ENCODE measurements at regions not wholly inside any gene's neighbourhood (a gene's known extent, or its start where the extent isn't known, plus 50 kb on each side); places are given as distances from the start of the nearest gene placed in this dataset.

DNA sequence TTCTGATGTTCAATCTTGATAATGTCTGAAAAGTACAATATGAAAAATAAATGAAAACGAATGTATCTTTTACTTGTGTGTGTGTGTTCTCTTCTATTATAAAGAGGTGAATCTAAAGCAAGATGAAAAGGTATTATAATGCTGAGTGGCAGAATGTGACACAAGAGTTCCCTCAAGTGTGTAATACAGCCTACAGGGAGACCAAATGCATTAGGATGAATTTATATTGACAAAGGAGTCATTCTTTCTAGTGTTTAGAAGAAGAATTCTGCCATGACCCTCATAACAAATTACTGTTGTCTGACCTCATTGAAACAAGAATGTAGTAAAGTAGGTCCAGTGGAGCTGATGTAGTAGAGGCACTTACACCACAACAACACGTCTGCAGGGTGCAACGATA is 1119.0 kb upstream of the CDH10 start:
- H4K20me1 ChIP-seq (replicated peaks in 1 of 2; ENCODE audit: control insufficient read depth in 1 of 2, insufficient read depth in 2 of 2, low read length in 2 of 2), result no peaks in the 10 kb centered on the region
- H3K14ac ChIP-seq (ENCODE audit: insufficient read length), result no peak overlapping the region
- H3K23ac ChIP-seq (ENCODE audit: insufficient read length), result no peak overlapping the region
- H2AFZ ChIP-seq (ENCODE audit: low read length), result no peak overlapping the region
- no peak overlapping the region for H2BK15ac ChIP-seq (ENCODE audit: low read length)
- no peak overlapping the region for H3K4me2 ChIP-seq (ENCODE audit: insufficient read depth in 1 of 2, low read depth in 2 of 2, low read length in 2 of 2)
- CTCF ChIA-PET (ENCODE audit: partially characterized antibody), result no interaction called here
- H3K4me3 ChIP-seq (ENCODE audit: extremely low read depth in 1 of 4, insufficient read depth in 2 of 4, low read depth in 3 of 4, low read length in 4 of 4), result no peak overlapping the region
- no peak overlapping the region for H3K27ac ChIP-seq (ENCODE audit: low read depth, low read length)
- H3K18ac ChIP-seq (ENCODE audit: extremely low read depth, low read length), result no peak overlapping the region
- H4K5ac ChIP-seq (ENCODE audit: insufficient read length, low read depth, low read length), result no peak overlapping the region
- H3K27me3 ChIP-seq (replicated peaks in 1 of 4; ENCODE audit: control insufficient read depth in 3 of 4, extremely low read depth in 1 of 4, insufficient read depth in 3 of 4, low read length in 3 of 4), result no peaks in the 10 kb centered on the region
- no peak overlapping the region for H2BK5ac ChIP-seq (ENCODE audit: low read depth, low read length)
- H3K9me3 ChIP-seq (ENCODE audit: insufficient read depth in 2 of 2, low read depth in 1 of 2, low read length in 1 of 2), result peaks cover 3% of the 10 kb centered on the region in 2 experiments; a peak in 2 of 4 replicates
- POLR2A ChIA-PET (ENCODE audit: partially characterized antibody), result no interaction called here
- no peak overlapping the region for H4K91ac ChIP-seq (replicated peaks; ENCODE audit: insufficient read length, low read length)
- no peaks in the 10 kb centered on the region for H3K23me2 ChIP-seq (ENCODE audit: low read depth, low read length)
- no peak overlapping the region for H2BK120ac ChIP-seq (replicated peaks; ENCODE audit: low read depth, low read length)
- no peaks in the 10 kb centered on the region for H3K79me1 ChIP-seq (ENCODE audit: low read depth, low read length)
- H3K4me1 ChIP-seq (replicated peaks in 1 of 4; ENCODE audit: control insufficient read depth in 3 of 4, insufficient read depth in 4 of 4, low read length in 3 of 4), result no peaks in the 10 kb centered on the region
- no peak overlapping the region for H3K9ac ChIP-seq (replicated peaks in 1 of 4; ENCODE audit: extremely low read depth in 1 of 4, low read depth in 3 of 4, low read length in 3 of 4)
- no peak overlapping the region for H2AK5ac ChIP-seq (ENCODE audit: low read depth, low read length)
- no peaks in the 10 kb centered on the region for H3K79me2 ChIP-seq (ENCODE audit: control insufficient read depth in 1 of 2, insufficient read depth in 2 of 2, low read length in 2 of 2)
- DNase-seq (ENCODE audit: low read depth in 1 of 2, low spot score in 2 of 2) (no peak), FAIRE-seq (no peak)
- no peak overlapping the region for H2BK12ac ChIP-seq (ENCODE audit: low read depth, low read length)
- no peaks in the 10 kb centered on the region for H3K36me3 ChIP-seq (ENCODE audit: control insufficient read depth in 2 of 4, insufficient read depth in 4 of 4, low read length in 3 of 4)
- 84% methylated on average over 3 of the region's 3 CpGs; no CpG with 5 or more reads in 1 of the 2 experiments for WGBS, 2 experiments (ENCODE audit: extremely low coverage in 1 of 2, insufficient coverage in 1 of 2, insufficient read length in 1 of 2, insufficient replicate concordance in 2 of 2, low coverage in 1 of 2, low lambda C conversion rate in 2 of 2, missing lambda C conversion rate in 1 of 2)
- H3K56ac ChIP-seq (replicated peaks; ENCODE audit: insufficient read length, low read depth, low read length), result no peak overlapping the region
- H3K4ac ChIP-seq (replicated peaks; ENCODE audit: insufficient read length, low read depth, low read length), result no peak overlapping the region
- no peak overlapping the region for H2BK20ac ChIP-seq (ENCODE audit: low read length)
- no peak overlapping the region for H4K8ac ChIP-seq (ENCODE audit: extremely low read depth, insufficient read depth, low read length)
- TF ChIP-seq, protein P1, sequence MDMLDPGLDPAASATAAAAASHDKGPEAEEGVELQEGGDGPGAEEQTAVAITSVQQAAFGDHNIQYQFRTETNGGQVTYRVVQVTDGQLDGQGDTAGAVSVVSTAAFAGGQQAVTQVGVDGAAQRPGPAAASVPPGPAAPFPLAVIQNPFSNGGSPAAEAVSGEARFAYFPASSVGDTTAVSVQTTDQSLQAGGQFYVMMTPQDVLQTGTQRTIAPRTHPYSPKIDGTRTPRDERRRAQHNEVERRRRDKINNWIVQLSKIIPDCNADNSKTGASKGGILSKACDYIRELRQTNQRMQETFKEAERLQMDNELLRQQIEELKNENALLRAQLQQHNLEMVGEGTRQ (IDR thresholded peaks at IDR 0.05; ENCODE audit: low read length), result no peak
- TF ChIP-seq SUZ12 (IDR thresholded peaks at IDR 0.05; ENCODE audit: low read length) (no peak), RFX5 (IDR thresholded peaks at IDR 0.05; ENCODE audit: borderline replicate concordance, low read depth, low read length) (no peak), RXRA (IDR thresholded peaks at IDR 0.05; ENCODE audit: insufficient read depth, low read depth, low read length) (no peak), CEBPB (IDR thresholded peaks at IDR 0.05; ENCODE audit: low read depth, low read length) (no peak), SRF (IDR thresholded peaks at IDR 0.05; ENCODE audit: low read depth, low read length) (no peak)

Measured in H1 (cell line).